HG03521 (cell line): ENCODE measurements at regions not wholly inside any gene's neighbourhood (a gene's known extent, or its start where the extent isn't known, plus 50 kb on each side); places are given as distances from the start of the nearest gene placed in this dataset.

ENCODE experiments used
- ATAC-seq: cut with Tn5 transposase; IDR thresholded peaks from one replicate; pipeline ENCODE4 v1.9.1; 2021; ENCODE audit warnings: mild to moderate bottlenecking, moderate library complexity; ENCODE audit not compliant: unreplicated experiment

DNA sequence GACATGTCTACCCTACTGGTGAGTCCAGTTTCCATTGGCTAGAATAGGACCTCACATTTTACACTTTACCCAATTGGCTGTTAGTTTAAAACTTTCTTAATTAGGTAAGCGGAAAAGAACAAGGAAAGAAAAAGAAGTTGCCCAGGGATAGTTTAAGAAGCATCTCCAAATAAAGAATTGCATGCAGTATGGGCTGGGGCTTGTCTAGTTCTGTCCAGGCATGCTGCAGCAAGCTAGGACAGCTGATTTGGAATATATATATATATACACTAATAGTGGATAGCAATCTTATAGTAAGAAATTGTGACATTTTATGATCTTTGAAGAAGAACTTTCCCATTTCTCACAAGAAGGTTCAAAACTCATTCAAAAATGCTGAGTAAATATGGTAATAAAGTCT lies 90.0 kb upstream of the ERBB4 start:
- ATAC-seq = no peak

DNA sequence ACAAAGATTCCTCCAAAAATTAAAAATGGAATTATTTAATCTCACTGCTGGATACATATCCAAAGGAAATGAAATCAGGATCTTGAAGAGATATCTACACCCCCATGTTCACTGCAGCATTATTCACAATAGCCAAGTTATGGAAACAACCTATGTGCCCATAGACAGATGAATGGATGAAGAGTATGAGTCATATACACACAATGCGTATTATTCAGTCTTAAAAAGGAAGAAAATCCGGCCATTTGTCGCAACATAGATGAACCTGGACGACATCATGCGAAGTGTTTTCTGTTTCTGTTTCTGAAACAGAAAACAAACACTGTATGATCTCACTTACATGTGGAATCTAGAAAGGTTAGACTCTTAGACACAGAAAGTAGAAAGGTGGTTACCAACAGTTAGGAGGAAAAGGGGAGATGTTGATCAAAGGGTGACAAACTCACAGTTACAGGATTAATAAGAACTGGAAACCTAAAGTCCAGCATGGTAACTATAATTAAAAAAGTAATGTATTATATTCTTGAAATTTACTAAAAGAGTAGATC lies 87.8 kb upstream of the ERBB4 start:
- ATAC-seq = no peak

DNA sequence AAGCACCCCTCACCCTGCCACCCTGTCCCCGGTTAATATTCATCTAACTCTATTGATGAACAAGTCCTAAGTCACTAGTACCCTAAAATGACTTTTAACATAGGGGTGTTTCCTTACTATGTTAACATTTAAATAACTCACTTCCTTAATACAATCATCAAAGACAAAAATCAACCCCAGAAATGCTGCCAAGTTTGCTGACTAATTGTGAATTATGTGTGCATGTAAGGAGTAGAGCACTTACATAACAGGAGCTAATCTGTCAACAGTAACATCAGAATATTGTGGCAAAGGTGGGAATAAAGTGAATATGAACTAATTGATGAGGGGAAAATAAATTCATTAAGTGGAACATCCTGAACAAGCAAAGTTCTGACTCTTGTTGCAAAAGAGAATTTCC lies 81.4 kb upstream of the ERBB4 start:
- ATAC-seq = no peak

DNA sequence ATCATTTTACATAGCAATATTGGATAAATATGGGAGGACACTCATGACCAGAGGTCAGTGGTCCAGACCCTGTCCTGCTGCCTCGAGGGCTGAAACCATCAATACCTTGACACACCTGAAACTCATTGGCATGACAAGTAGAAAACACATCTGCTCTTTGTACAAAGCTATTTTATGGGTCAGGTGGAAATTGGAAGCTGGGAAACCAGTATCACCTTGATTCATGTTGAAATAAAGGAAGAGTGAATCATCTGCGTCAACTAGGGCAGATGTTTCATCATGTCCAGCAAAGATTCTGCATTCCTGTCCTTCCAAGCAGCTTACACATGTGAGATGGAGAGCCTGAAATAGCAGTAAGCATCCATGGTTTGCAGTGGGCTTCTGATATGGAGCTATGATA lies 80.0 kb upstream of the ERBB4 start:
- ATAC-seq = no peak

DNA sequence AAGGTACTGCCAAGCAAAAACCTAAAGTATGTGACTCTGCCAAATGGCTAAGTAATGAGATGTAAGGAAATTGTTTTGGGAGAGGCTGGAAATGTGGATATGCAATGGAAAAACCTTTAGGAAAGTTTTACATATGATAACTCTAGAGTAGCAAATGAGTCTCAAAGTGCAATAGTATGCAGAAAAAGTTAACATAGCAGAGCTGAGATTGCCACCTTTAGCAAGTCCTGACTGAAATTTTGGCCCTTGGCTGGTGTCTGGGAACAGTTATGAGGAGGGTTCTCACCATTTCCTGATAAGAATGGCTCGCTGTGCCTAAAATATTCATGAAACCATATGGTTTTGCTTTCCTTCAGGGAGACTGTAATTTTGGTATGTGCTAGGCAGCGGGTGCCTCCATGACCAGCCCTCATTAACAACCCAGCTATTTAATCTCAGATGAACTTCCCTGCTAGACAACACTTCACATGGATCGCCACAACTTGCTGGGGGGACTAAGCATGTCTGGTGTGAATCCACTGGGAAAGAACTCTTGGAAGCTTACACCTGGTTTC lies 72.3 kb upstream of the ERBB4 start:
- ATAC-seq = no peak

DNA sequence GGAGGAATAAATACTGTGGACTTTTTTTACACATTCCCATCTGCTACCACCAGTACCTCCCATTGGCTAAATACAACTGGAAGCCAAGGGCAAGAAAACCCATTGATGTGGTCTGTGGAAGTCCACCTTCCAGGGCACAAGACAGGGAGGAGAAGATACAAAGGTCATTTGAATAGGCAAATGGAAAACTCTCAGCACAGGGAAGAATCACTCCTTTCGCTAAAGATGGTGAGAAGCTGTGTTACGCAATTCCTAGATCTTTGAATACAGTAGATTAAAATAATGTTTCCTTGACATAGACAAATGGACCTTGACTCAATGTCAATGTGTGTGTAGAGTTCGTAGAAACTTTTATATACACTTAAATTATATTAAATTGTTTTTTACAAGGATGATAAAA lies 70.9 kb upstream of the ERBB4 start:
- no peak for ATAC-seq

DNA sequence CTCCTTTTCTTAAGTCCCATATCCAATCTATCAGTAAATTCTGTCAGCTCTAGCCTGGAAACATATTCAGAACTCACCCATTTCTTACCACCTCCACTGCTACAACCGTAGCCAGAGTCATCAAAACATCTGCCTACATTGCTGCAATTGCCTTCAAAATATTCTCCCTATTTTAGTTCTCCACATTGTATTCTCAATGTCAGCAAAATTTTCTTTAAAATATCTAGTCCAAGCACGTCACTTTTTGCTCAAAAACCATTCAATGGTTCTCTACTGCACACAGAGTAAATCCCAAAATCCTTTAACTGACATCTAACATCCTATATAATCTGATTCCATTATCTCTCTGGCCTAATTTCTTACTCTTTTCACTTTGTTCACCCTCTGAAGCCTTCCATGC lies 68.5 kb upstream of the ERBB4 start:
- no peak for ATAC-seq

DNA sequence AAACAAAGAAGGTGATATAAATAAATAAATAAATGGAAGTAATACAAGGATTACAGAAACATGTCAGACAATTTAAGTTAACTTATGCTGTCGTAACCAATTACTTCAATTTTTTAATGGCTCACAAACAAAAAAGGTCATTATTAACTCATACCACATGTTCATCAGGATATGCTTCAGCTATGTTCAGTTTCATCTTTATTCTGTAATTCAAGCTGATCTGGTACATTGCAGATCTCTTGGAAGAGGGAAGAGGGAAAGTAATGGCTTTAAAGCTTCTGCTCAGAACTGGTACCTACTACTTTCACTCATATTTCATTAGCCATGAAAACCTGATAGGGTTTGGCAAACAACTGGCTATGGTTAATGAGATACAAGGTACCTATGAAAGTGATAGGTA lies 67.6 kb upstream of the ERBB4 start:
- no peak for ATAC-seq

DNA sequence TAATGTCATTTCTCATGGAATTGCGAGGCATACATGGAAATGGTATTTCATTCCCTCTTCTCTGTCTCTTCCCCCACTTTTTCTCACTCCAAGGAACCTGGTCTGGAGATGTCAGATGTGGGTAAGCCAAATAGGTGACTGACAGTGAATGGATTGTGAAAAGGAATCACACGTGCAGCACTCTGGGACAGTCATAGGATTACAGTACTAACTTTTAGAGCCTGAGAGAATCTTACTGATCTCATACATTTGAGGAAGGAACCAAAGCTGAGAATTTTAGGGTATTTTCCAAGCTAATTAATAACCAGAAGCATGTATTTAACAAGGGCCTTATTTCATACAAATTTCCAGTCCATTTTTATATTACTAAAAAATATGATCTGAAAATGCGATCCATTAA lies 58.1 kb upstream of the ERBB4 start:
- no peak for ATAC-seq

DNA sequence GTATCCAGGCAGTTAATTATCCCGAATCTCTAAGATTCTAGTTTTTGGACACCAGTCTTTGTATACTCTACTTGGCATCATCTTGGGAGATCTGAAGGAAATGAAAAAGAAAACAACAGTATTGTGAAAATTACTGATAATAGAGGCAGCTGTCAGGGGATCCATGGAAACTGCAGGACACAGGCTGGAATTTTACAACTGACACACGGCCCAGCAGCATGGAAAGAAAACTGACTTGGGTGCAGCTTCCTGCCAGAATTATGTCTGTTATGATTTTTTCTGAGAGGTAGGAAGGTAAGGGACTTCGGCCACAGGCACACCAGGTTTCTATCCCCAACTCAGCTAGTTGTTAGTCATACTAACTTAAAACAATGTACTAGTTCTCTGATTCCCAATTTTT lies 57.7 kb upstream of the ERBB4 start:
- ATAC-seq = no peak

DNA sequence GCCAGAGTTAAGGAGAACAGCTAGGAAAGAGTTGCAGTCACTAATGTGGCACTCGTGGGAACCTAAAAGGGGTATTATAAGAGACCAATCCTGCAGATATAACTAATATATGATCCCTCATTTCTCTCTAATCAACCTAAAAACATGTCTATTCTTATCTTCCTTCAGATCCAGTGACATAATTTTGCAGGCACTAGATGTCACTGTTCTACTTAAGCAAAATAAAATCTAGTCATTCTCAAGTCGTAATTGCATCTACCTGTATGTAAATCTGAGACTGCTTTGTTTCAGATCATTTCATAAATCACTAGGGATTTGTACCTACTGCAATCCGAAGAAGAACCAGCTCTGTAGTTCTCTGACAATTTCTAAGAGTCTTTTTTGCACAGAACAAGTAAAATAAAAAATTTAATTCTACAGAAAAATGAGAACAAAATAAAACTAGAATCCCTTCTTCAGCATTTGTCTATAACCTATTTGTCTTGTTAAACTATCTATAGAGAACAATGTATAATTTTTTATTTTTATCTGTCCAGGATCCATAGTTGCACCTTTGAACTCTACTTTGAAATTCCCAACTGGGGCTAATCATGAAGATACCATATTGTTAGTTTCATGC lies 56.5 kb upstream of the ERBB4 start:
- no peak for ATAC-seq

DNA sequence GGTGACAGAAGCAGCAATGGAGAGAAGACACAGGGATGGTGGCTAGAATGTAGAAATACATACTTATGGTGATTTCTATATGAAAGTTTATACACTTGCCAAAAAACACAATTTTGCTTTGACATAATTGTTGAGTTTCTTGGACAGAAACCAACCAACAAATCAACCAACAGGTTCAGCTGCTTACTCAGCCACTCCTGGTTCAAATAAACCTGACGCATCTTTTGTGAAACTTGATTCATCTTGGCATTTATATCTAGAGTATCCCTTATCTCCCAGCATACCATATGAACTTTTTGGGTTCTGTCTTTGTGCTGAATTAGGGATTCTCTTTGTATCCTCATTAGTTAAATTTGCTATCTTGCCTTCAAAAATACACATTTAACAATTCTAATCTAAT lies 54.1 kb upstream of the ERBB4 start:
- no peak for ATAC-seq
